ENCODE measurements at regions not wholly inside any gene's neighbourhood (a gene's known extent, or its start where the extent isn't known, plus 50 kb on each side); places are given as distances from the start of the nearest gene placed in this dataset.

DNA sequence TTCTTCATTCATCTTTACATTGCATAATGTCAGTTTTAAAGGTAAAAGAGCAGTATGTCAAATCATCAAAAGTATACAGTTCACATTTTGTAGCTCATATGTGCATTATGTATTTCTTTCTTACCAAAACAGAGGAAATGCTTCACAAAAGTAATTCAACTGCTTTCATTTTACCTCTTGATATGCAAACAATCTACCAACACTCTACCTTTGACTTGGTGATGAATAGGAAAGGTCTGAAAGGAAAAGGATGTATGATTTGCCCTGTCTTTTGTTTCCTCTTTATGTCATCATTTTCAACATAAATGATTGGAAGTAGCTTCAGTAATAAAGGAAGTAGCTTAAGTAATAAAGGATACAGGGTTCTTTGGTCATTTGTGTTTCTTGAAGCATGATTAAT lies 846.7 kb downstream of the NXPH1 start:
- no peak overlapping the region for H3K4me3 ChIP-seq (ENCODE audit: low read depth, low read length, poor library complexity, severe bottlenecking)
- ChIA-PET POLR2A (ENCODE audit: low non-redundant PET) (no interaction called here), CTCF (no interaction called here)
- intact Hi-C loops (cut with micrococcal nuclease; ENCODE audit: unreplicated experiment): no loop called here
- no peaks in the 10 kb centered on the region for H3K27me3 ChIP-seq (replicated peaks; ENCODE audit: insufficient read depth, low read depth, low read length, poor library complexity)
- peaks cover 3% of the 10 kb centered on the region for H3K9me3 ChIP-seq (ENCODE audit: low read depth, low read length, poor library complexity, severe bottlenecking)
- no peak overlapping the region for H3K27ac ChIP-seq (ENCODE audit: low read depth, low read length, poor library complexity, severe bottlenecking)
- H3K4me1 ChIP-seq (ENCODE audit: insufficient read depth, low read length, poor library complexity, severe bottlenecking): no peaks in the 10 kb centered on the region
- BruUV-seq (replicated peaks): no TSS peak
- DNase-seq (ENCODE audit: low spot score): no peak
- no peaks in the 10 kb centered on the region for H3K36me3 ChIP-seq (ENCODE audit: insufficient read depth, low read length, poor library complexity, severe bottlenecking)
- TF ChIP-seq EZH2 (IDR thresholded peaks at IDR 0.05; ENCODE audit: borderline replicate concordance, low read depth, low read length, poor library complexity, severe bottlenecking): no peak
- TF ChIP-seq, protein P1, sequence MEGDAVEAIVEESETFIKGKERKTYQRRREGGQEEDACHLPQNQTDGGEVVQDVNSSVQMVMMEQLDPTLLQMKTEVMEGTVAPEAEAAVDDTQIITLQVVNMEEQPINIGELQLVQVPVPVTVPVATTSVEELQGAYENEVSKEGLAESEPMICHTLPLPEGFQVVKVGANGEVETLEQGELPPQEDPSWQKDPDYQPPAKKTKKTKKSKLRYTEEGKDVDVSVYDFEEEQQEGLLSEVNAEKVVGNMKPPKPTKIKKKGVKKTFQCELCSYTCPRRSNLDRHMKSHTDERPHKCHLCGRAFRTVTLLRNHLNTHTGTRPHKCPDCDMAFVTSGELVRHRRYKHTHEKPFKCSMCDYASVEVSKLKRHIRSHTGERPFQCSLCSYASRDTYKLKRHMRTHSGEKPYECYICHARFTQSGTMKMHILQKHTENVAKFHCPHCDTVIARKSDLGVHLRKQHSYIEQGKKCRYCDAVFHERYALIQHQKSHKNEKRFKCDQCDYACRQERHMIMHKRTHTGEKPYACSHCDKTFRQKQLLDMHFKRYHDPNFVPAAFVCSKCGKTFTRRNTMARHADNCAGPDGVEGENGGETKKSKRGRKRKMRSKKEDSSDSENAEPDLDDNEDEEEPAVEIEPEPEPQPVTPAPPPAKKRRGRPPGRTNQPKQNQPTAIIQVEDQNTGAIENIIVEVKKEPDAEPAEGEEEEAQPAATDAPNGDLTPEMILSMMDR (conservative IDR thresholded peaks at IDR 0.05; ENCODE audit: low read depth, low read length): no peak

DNA sequence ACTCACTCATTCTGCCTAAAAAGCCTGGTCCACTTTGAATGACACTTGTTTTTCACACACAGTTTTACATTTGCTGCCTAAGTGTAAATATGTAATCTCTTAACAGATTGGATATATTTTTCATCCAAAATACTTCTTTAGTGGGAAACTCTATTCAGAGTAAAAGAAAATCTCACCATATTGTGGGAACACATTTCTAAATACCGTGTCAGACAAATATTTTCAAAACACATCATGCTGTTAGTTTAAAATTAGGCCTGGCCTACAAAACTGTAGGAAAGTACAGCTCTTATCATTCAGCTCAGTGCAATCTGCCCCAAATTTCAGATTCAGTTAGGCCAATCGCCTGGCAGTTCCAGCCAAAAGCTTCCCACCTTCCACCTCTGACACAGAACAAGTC lies 849.8 kb downstream of the NXPH1 start:
- Histone ChIP-seq H3K9me3 (ENCODE audit: low read depth, low read length, poor library complexity, severe bottlenecking) (peaks cover 3% of the 10 kb centered on the region), H3K4me3 (ENCODE audit: low read depth, low read length, poor library complexity, severe bottlenecking) (no peak overlapping the region), H3K27me3 (replicated peaks; ENCODE audit: insufficient read depth, low read depth, low read length, poor library complexity) (no peaks in the 10 kb centered on the region), H3K36me3 (ENCODE audit: insufficient read depth, low read length, poor library complexity, severe bottlenecking) (no peaks in the 10 kb centered on the region), H3K27ac (ENCODE audit: low read depth, low read length, poor library complexity, severe bottlenecking) (no peak overlapping the region), H3K4me1 (ENCODE audit: insufficient read depth, low read length, poor library complexity, severe bottlenecking) (no peaks in the 10 kb centered on the region)
- TF ChIP-seq, protein P1 (conservative IDR thresholded peaks at IDR 0.05; ENCODE audit: low read depth, low read length): no peak
- no peak for TF ChIP-seq EZH2 (IDR thresholded peaks at IDR 0.05; ENCODE audit: borderline replicate concordance, low read depth, low read length, poor library complexity, severe bottlenecking)
- no TSS peak for BruUV-seq (replicated peaks)
- no peak for DNase-seq (ENCODE audit: low spot score)
- intact Hi-C loops (cut with micrococcal nuclease; ENCODE audit: unreplicated experiment): no loop called here
- ChIA-PET CTCF (no interaction called here), POLR2A (ENCODE audit: low non-redundant PET) (no interaction called here)

DNA sequence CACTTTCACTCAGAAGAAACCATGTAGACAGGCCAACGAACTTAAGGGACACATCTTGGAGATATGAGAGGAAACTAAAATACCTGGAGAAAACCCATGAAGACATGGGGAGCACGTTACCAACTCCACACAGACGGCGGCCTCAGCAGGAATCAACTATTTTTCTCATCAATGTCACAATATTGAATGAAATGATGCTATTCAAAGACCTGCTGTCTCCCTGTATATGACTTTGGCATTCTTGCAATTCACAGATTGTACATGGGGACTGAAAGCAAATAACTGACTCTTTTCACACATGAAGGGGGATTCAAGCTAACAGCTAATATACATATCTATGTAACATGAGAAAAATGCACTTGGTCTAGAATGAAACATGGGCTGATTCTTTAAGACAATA lies 869.0 kb downstream of the NXPH1 start:
- H3K9me3 ChIP-seq (ENCODE audit: low read depth, low read length, poor library complexity, severe bottlenecking): no peaks in the 10 kb centered on the region
- H3K27me3 ChIP-seq (replicated peaks; ENCODE audit: insufficient read depth, low read depth, low read length, poor library complexity): no peaks in the 10 kb centered on the region
- no peaks in the 10 kb centered on the region for H3K36me3 ChIP-seq (ENCODE audit: insufficient read depth, low read length, poor library complexity, severe bottlenecking)
- no peak overlapping the region for H3K27ac ChIP-seq (ENCODE audit: low read depth, low read length, poor library complexity, severe bottlenecking)
- TF ChIP-seq EZH2 (IDR thresholded peaks at IDR 0.05; ENCODE audit: borderline replicate concordance, low read depth, low read length, poor library complexity, severe bottlenecking): no peak
- TF ChIP-seq, protein P1 (conservative IDR thresholded peaks at IDR 0.05; ENCODE audit: low read depth, low read length): no peak
- CTCF ChIA-PET: no interaction called here
- POLR2A ChIA-PET (ENCODE audit: low non-redundant PET): no interaction called here
- no peak overlapping the region for H3K4me3 ChIP-seq (ENCODE audit: low read depth, low read length, poor library complexity, severe bottlenecking)
- no peak for DNase-seq (ENCODE audit: low spot score)
- no peaks in the 10 kb centered on the region for H3K4me1 ChIP-seq (ENCODE audit: insufficient read depth, low read length, poor library complexity, severe bottlenecking)
- no TSS peak for BruUV-seq (replicated peaks)
- intact Hi-C loops (cut with micrococcal nuclease; ENCODE audit: unreplicated experiment): no loop called here
